ENCODE measurements at regions not wholly inside any gene's neighbourhood (a gene's known extent, or its start where the extent isn't known, plus 50 kb on each side); places are given as distances from the start of the nearest gene placed in this dataset.

GRCh38 chr16:6209355-6209930, 1111.8 kb upstream of the EEF2KMT start:
- DNase-seq (ENCODE audit: low read depth, low spot score) = no peak

- DNase-seq (ENCODE audit: low read depth, low spot score) = no peak
Observed at GRCh38 chr16:6207580-6207979, 1110.0 kb upstream of the EEF2KMT start.

- DNase-seq (ENCODE audit: low read depth, low spot score) = no peak
Observed at GRCh38 chr16:6207124-6207523, 1109.5 kb upstream of the EEF2KMT start.

GRCh38 chr16:6206080-6206479, 1108.5 kb upstream of the EEF2KMT start:
- no peak for DNase-seq (ENCODE audit: low read depth, low spot score)

- DNase-seq (ENCODE audit: low read depth, low spot score) = no peak
Observed at GRCh38 chr16:6204945-6205344, 1107.3 kb upstream of the EEF2KMT start.

GRCh38 chr16:6200861-6201260, 1103.3 kb upstream of the EEF2KMT start:
- DNase-seq (ENCODE audit: low read depth, low spot score) = no peak

- no peak for DNase-seq (ENCODE audit: low read depth, low spot score)
Observed at GRCh38 chr16:6200271-6200670, 1102.7 kb upstream of the EEF2KMT start.

- DNase-seq (ENCODE audit: low read depth, low spot score) = no peak
Observed at GRCh38 chr16:6195966-6196365, 1098.4 kb upstream of the EEF2KMT start.

- no peak for DNase-seq (ENCODE audit: low read depth, low spot score)
Observed at GRCh38 chr16:6193718-6194117, 1096.1 kb upstream of the EEF2KMT start.

GRCh38 chr16:6192984-6193383, 1095.4 kb upstream of the EEF2KMT start:
- DNase-seq (ENCODE audit: low read depth, low spot score) = no peak

GRCh38 chr16:6192532-6192931, 1094.9 kb upstream of the EEF2KMT start:
- DNase-seq (ENCODE audit: low read depth, low spot score) = no peak

GRCh38 chr16:6190776-6191175, 1093.2 kb upstream of the EEF2KMT start:
- DNase-seq (ENCODE audit: low read depth, low spot score) = no peak

- DNase-seq (ENCODE audit: low read depth, low spot score) = no peak
Observed at GRCh38 chr16:6189216-6189615, 1091.6 kb upstream of the EEF2KMT start.

- DNase-seq (ENCODE audit: low read depth, low spot score) = no peak
Observed at GRCh38 chr16:6177616-6178180, 1080.1 kb upstream of the EEF2KMT start.

GRCh38 chr16:6170022-6170421, 1072.4 kb upstream of the EEF2KMT start:
- DNase-seq (ENCODE audit: low read depth, low spot score) = no peak

- DNase-seq (ENCODE audit: low read depth, low spot score) = no peak
Observed at GRCh38 chr16:6165330-6165979, 1067.9 kb upstream of the EEF2KMT start.

GRCh38 chr16:6160871-6161270, 1063.3 kb upstream of the EEF2KMT start:
- no peak for DNase-seq (ENCODE audit: low read depth, low spot score)

GRCh38 chr16:6160303-6160702, 1062.7 kb upstream of the EEF2KMT start:
- DNase-seq (ENCODE audit: low read depth, low spot score) = no peak

GRCh38 chr16:6157806-6158205, 1060.2 kb upstream of the EEF2KMT start:
- no peak for DNase-seq (ENCODE audit: low read depth, low spot score)

- no peak for DNase-seq (ENCODE audit: low read depth, low spot score)
Observed at GRCh38 chr16:6155271-6155670, 1057.7 kb upstream of the EEF2KMT start.

- no peak for DNase-seq (ENCODE audit: low read depth, low spot score)
Observed at GRCh38 chr16:6153901-6154300, 1056.3 kb upstream of the EEF2KMT start.

GRCh38 chr16:6149031-6149430, 1051.4 kb upstream of the EEF2KMT start:
- DNase-seq (ENCODE audit: low read depth, low spot score) = no peak

GRCh38 chr16:6148361-6148760, 1050.8 kb upstream of the EEF2KMT start:
- no peak for DNase-seq (ENCODE audit: low read depth, low spot score)

Data from smooth muscle cell of the brain vasculature (primary cell).